SK-N-SH (cell line): ENCODE measurements at regions not wholly inside any gene's neighbourhood (a gene's known extent, or its start where the extent isn't known, plus 50 kb on each side); places are given as distances from the start of the nearest gene placed in this dataset.

Experiments used
- CTCF ChIA-PET: fragments of 300-600, 350-600 bp; formaldehyde crosslinking; extraction: SDS; loops from one replicate; lab custom pipeline; 2021; lab: Yijun Ruan, JAX
- POLR2A ChIA-PET: fragments of 350-600 bp; sonication (Branson Sonifier 250); formaldehyde crosslinking; extraction: SDS; loops from one replicate; lab custom pipeline; 2020; ENCODE audit warnings: antibody characterized with exemption, inconsistent platforms; lab: Yijun Ruan, JAX
- DNase-seq: peaks from one replicate; pipeline ENCODE4 v3.0.0; 2012
- H2AFZ ChIP-seq: fragments of 200-600 bp; sonication (generic); 2 replicates; pipeline ENCODE4 v1.8.1; 2016; ENCODE audit warnings: antibody characterized with exemption, mild to moderate bottlenecking, low read depth
- H3F3A ChIP-seq: fragments of 200-600 bp; sonication (generic); replicated peaks from 2 replicates; pipeline ENCODE3; 2016; ENCODE audit warnings: antibody characterized with exemption, mild to moderate bottlenecking; ENCODE audit not compliant: insufficient read depth
- H3K27ac ChIP-seq, 2 experiments: fragments of 200-500 bp in 1 of 2; fragments of 200-600 bp in 1 of 2; sonication (Bioruptor generic) in 1 of 2; sonication (generic), shearing (Covaris generic) in 1 of 2; 2 replicates each; pipeline versions ENCODE4 v1.5.1 to v1.6.1; 2014 to 2016; ENCODE audit warnings: low read depth in 2 of 2, inconsistent platforms in 1 of 2, low read length in 1 of 2, mild to moderate bottlenecking in 1 of 2, mixed read lengths in 1 of 2
- H3K27me3 ChIP-seq: fragments of 200-600 bp; sonication (generic), shearing (Covaris generic); 2 replicates; pipeline ENCODE4 v1.6.1; 2016; ENCODE audit warnings: mixed run types; ENCODE audit not compliant: insufficient read depth
- H3K36me3 ChIP-seq, 2 experiments: fragments of 200-500 bp in 1 of 2; fragments of 200-600 bp in 1 of 2; sonication (Bioruptor generic) in 1 of 2; sonication (generic) in 1 of 2; replicated peaks in 1 of 2; 2 replicates each; pipeline versions ENCODE3 to v1.5.1; 2014 to 2016; ENCODE audit warnings: low read length in 1 of 2, mild to moderate bottlenecking in 1 of 2; ENCODE audit not compliant: insufficient read depth in 2 of 2, control insufficient read depth in 1 of 2
- H3K4me1 ChIP-seq, 2 experiments: fragments of 200-500 bp in 1 of 2; fragments of 200-600 bp in 1 of 2; sonication (Bioruptor generic) in 1 of 2; sonication (generic), shearing (Covaris generic) in 1 of 2; 2 replicates each; pipeline versions ENCODE4 v1.5.1 to v1.6.1; 2014 to 2016; ENCODE audit warnings: low read depth in 1 of 2, low read length in 1 of 2, mixed run types in 1 of 2; ENCODE audit not compliant: insufficient read depth in 2 of 2, control insufficient read depth in 1 of 2
- H3K4me2 ChIP-seq: fragments of 200-600 bp; sonication (generic), shearing (Covaris generic); 2 replicates; pipeline ENCODE4 v1.6.1; 2017; ENCODE audit warnings: mixed run types
- H3K4me3 ChIP-seq, 2 experiments: fragments of 200-500 bp in 1 of 2; fragments of 200-600 bp in 1 of 2; sonication (Bioruptor generic) in 1 of 2; sonication (generic), shearing (Covaris generic) in 1 of 2; 2 replicates each; pipeline versions ENCODE4 v1.5.1 to v1.8.1; 2014 to 2016; ENCODE audit warnings: low read depth in 2 of 2, inconsistent platforms in 1 of 2, low read length in 1 of 2, mild to moderate bottlenecking in 1 of 2, mixed read lengths in 1 of 2, moderate library complexity in 1 of 2
- H3K79me2 ChIP-seq: fragments of 200-600 bp; sonication (generic); 2 replicates; pipeline ENCODE4 v1.8.1; 2017; ENCODE audit warnings: mild to moderate bottlenecking; ENCODE audit not compliant: insufficient read depth
- H3K9ac ChIP-seq: fragments of 200-600 bp; sonication (generic); 2 replicates; pipeline ENCODE4 v1.6.1; 2017; ENCODE audit warnings: mixed run types
- H3K9me2 ChIP-seq: fragments of 200-600 bp; sonication (generic); 2 replicates; pipeline ENCODE4 v1.6.1; 2017; ENCODE audit warnings: mixed run types
- H3K9me3 ChIP-seq: fragments of 200-600 bp; sonication (generic); 2 replicates; pipeline ENCODE4 v1.6.1; 2017; ENCODE audit warnings: mixed run types, mild to moderate bottlenecking, moderate library complexity
- H4K20me1 ChIP-seq: fragments of 200-600 bp; sonication (generic); 2 replicates; pipeline ENCODE4 v1.6.1; 2017; ENCODE audit warnings: mild to moderate bottlenecking, mixed run types; ENCODE audit not compliant: insufficient read depth
- CHD2 ChIP-seq: fragments of 150-350 bp; IDR thresholded peaks from 2 replicates; pipeline ENCODE4 v1.6.1; 2018; ENCODE audit warnings: low read length; ENCODE audit not compliant: partially characterized antibody
- ELF1 ChIP-seq: IDR thresholded peaks from 2 replicates; pipeline ENCODE4 v1.4.0; 2012
- FOSL2 ChIP-seq: IDR thresholded peaks from 2 replicates; pipeline ENCODE4 v1.4.0; 2012; ENCODE audit warnings: low read depth, mild to moderate bottlenecking, moderate library complexity, borderline replicate concordance
- GABPA ChIP-seq: IDR thresholded peaks from 2 replicates; pipeline ENCODE4 v1.4.0; 2012; ENCODE audit warnings: low read depth, mild to moderate bottlenecking
- MAX ChIP-seq: IDR thresholded peaks from 2 replicates; pipeline ENCODE4 v1.4.0; 2012; ENCODE audit warnings: low read depth
- MEF2A ChIP-seq: IDR thresholded peaks from 2 replicates; pipeline ENCODE4 v1.4.0; 2012; ENCODE audit warnings: low read depth, borderline replicate concordance
- MXI1 ChIP-seq: IDR thresholded peaks from 2 replicates; pipeline ENCODE4 v1.6.1; 2012; ENCODE audit warnings: mild to moderate bottlenecking, low read depth, low read length, improper control_type of control experiment
- NFIC ChIP-seq: IDR thresholded peaks from 2 replicates; pipeline ENCODE4 v1.4.0; 2012; ENCODE audit warnings: borderline replicate concordance
- PBX3 ChIP-seq: IDR thresholded peaks from 2 replicates; pipeline ENCODE4; 2012
- RCOR1 ChIP-seq: fragments of 150-350 bp; IDR thresholded peaks from 2 replicates; pipeline ENCODE4 v1.6.1; 2017; ENCODE audit warnings: antibody characterized with exemption, low read length
- SMC3 ChIP-seq: IDR thresholded peaks from 2 replicates; pipeline ENCODE4 v1.6.1; 2012; ENCODE audit warnings: low read depth, low read length, improper control_type of control experiment
- YY1 ChIP-seq: IDR thresholded peaks from 2 replicates; pipeline ENCODE4 v1.4.0; 2012; ENCODE audit warnings: low read depth, mild to moderate bottlenecking
- WGBS: methylation state at CpG from one replicate; pipeline ENCODE4 v1.1.6; 2017; ENCODE audit warnings: low lambda C conversion rate; 5-methylcytosine and 5-hydroxymethylcytosine counted together
- TF ChIP-seq, protein P1 (sequence below): IDR thresholded peaks from 2 replicates; pipeline ENCODE4 v1.6.1; 2012; ENCODE audit warnings: mild to moderate bottlenecking, low read depth, low read length, moderate library complexity
- TF ChIP-seq, protein P2 (sequence below): fragments of 200-600 bp; sonication (generic); IDR thresholded peaks from 2 replicates; pipeline ENCODE4 v1.6.1; 2017; ENCODE audit warnings: antibody characterized with exemption, mild to moderate bottlenecking, moderate library complexity
- TF ChIP-seq, protein P3 (sequence below): IDR thresholded peaks from 2 replicates; pipeline ENCODE4 v1.4.0; 2012; ENCODE audit warnings: low read depth, borderline replicate concordance

GRCh38 chr4:64903986-64904385, 494.7 kb upstream of the TECRL start:
- WGBS, result 11% methylated on average over 2 of the region's 2 CpGs
- CTCF ChIA-PET, result interaction anchor here (0.6 kb wide), 1 partner anchor 121 kb away, joined by 3 read pairs; no protein-coding TSS in a partner anchor
- Histone ChIP-seq H3K9me3 (no peaks in the 10 kb centered on the region), H3K4me1 (no peaks in the 10 kb centered on the region), H3K36me3 (no peaks in the 10 kb centered on the region), H3K79me2 (no peaks in the 10 kb centered on the region), H3K4me2 (no peak overlapping the region), H4K20me1 (no peaks in the 10 kb centered on the region), H3K27me3 (no peaks in the 10 kb centered on the region), H2AFZ (no peak overlapping the region), H3K4me3 (no peak overlapping the region), H3K27ac (no peak overlapping the region), H3F3A (no peaks in the 10 kb centered on the region), H3K9me2 (no peaks in the 10 kb centered on the region), H3K9ac (no peak overlapping the region)
- DNase-seq, result no peak
- POLR2A ChIA-PET, result no interaction called here
- TF ChIP-seq MAX (no peak), YY1 (no peak), CHD2 (no peak), FOSL2 (no peak), RCOR1 (no peak)
- TF ChIP-seq, protein P1, sequence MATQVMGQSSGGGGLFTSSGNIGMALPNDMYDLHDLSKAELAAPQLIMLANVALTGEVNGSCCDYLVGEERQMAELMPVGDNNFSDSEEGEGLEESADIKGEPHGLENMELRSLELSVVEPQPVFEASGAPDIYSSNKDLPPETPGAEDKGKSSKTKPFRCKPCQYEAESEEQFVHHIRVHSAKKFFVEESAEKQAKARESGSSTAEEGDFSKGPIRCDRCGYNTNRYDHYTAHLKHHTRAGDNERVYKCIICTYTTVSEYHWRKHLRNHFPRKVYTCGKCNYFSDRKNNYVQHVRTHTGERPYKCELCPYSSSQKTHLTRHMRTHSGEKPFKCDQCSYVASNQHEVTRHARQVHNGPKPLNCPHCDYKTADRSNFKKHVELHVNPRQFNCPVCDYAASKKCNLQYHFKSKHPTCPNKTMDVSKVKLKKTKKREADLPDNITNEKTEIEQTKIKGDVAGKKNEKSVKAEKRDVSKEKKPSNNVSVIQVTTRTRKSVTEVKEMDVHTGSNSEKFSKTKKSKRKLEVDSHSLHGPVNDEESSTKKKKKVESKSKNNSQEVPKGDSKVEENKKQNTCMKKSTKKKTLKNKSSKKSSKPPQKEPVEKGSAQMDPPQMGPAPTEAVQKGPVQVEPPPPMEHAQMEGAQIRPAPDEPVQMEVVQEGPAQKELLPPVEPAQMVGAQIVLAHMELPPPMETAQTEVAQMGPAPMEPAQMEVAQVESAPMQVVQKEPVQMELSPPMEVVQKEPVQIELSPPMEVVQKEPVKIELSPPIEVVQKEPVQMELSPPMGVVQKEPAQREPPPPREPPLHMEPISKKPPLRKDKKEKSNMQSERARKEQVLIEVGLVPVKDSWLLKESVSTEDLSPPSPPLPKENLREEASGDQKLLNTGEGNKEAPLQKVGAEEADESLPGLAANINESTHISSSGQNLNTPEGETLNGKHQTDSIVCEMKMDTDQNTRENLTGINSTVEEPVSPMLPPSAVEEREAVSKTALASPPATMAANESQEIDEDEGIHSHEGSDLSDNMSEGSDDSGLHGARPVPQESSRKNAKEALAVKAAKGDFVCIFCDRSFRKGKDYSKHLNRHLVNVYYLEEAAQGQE, result no peak
- TF ChIP-seq, protein P2, sequence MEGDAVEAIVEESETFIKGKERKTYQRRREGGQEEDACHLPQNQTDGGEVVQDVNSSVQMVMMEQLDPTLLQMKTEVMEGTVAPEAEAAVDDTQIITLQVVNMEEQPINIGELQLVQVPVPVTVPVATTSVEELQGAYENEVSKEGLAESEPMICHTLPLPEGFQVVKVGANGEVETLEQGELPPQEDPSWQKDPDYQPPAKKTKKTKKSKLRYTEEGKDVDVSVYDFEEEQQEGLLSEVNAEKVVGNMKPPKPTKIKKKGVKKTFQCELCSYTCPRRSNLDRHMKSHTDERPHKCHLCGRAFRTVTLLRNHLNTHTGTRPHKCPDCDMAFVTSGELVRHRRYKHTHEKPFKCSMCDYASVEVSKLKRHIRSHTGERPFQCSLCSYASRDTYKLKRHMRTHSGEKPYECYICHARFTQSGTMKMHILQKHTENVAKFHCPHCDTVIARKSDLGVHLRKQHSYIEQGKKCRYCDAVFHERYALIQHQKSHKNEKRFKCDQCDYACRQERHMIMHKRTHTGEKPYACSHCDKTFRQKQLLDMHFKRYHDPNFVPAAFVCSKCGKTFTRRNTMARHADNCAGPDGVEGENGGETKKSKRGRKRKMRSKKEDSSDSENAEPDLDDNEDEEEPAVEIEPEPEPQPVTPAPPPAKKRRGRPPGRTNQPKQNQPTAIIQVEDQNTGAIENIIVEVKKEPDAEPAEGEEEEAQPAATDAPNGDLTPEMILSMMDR, result no peak

DNA sequence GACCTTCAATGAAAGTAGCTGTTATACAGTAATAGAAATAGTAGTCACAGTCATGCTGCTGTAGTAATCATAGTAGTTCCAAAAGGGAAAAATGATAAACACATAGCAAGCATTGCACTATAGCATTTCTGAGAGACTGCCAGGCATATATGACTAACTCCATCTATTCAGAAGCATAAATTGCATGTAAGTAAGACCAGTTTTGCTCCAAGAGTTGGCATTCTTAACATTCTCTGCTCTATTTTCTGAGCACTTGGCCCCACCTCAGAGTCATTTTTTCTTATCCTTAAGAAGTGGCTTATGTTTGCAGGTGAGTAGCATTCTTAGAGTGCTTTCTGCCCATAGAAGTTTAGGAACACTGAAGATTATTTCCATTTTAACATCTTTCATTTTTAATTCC, 490.3 kb upstream of the TECRL start:
- Histone ChIP-seq H3K27me3 (no peaks in the 10 kb centered on the region), H3K9me2 (no peaks in the 10 kb centered on the region), H3F3A (no peaks in the 10 kb centered on the region), H3K27ac (no peak overlapping the region), H3K79me2 (no peaks in the 10 kb centered on the region), H4K20me1 (no peaks in the 10 kb centered on the region), H3K9ac (no peak overlapping the region), H3K4me3 (no peak overlapping the region), H3K36me3 (no peaks in the 10 kb centered on the region), H3K4me1 (no peaks in the 10 kb centered on the region), H3K9me3 (no peaks in the 10 kb centered on the region), H3K4me2 (no peak overlapping the region), H2AFZ (no peak overlapping the region)
- DNase-seq, result no peak
- POLR2A ChIA-PET, result no interaction called here
- CTCF ChIA-PET, result no interaction called here
- no peak for TF ChIP-seq GABPA
- no peak for TF ChIP-seq RCOR1
- TF ChIP-seq, protein P1, result no peak
- TF ChIP-seq, protein P3, sequence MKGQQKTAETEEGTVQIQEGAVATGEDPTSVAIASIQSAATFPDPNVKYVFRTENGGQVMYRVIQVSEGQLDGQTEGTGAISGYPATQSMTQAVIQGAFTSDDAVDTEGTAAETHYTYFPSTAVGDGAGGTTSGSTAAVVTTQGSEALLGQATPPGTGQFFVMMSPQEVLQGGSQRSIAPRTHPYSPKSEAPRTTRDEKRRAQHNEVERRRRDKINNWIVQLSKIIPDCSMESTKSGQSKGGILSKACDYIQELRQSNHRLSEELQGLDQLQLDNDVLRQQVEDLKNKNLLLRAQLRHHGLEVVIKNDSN, result no peak
- no peak for TF ChIP-seq ELF1
- TF ChIP-seq YY1, result no peak
- no peak for TF ChIP-seq MXI1
- no peak for TF ChIP-seq MEF2A
- no peak for TF ChIP-seq SMC3
- TF ChIP-seq NFIC, result no peak
- TF ChIP-seq MAX, result no peak
- no peak for TF ChIP-seq PBX3
- no peak for TF ChIP-seq FOSL2
